ENCODE measurements at regions not wholly inside any gene's neighbourhood (a gene's known extent, or its start where the extent isn't known, plus 50 kb on each side); places are given as distances from the start of the nearest gene placed in this dataset.

DNA sequence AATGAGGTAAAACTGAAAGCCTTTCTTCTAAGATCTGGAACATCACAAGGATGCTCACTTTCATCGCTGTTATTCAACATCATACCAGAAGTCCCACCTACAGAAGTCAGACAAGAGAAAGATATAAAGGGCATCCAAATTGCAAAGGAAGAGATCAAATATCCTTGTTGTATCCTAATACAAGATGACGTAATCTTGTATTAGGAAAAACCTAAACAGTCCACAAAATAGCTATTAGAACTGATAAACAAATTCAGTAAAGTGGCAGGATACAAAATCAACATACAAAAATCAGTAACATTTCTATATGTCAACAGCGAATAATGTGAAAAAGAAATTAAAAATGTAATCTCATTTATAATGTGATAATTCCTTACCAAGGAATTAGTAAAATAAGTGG, 195.1 kb upstream of the CBLB start:
- TF ChIP-seq EZH2 (IDR thresholded peaks at IDR 0.05; ENCODE audit: borderline replicate concordance, low read length): no peak
- TF ChIP-seq, protein P1, sequence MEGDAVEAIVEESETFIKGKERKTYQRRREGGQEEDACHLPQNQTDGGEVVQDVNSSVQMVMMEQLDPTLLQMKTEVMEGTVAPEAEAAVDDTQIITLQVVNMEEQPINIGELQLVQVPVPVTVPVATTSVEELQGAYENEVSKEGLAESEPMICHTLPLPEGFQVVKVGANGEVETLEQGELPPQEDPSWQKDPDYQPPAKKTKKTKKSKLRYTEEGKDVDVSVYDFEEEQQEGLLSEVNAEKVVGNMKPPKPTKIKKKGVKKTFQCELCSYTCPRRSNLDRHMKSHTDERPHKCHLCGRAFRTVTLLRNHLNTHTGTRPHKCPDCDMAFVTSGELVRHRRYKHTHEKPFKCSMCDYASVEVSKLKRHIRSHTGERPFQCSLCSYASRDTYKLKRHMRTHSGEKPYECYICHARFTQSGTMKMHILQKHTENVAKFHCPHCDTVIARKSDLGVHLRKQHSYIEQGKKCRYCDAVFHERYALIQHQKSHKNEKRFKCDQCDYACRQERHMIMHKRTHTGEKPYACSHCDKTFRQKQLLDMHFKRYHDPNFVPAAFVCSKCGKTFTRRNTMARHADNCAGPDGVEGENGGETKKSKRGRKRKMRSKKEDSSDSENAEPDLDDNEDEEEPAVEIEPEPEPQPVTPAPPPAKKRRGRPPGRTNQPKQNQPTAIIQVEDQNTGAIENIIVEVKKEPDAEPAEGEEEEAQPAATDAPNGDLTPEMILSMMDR (IDR thresholded peaks at IDR 0.05; ENCODE audit: low read length): no peak
- H4K20me1 ChIP-seq (ENCODE audit: insufficient read depth, low read length): no peaks in the 10 kb centered on the region

DNA sequence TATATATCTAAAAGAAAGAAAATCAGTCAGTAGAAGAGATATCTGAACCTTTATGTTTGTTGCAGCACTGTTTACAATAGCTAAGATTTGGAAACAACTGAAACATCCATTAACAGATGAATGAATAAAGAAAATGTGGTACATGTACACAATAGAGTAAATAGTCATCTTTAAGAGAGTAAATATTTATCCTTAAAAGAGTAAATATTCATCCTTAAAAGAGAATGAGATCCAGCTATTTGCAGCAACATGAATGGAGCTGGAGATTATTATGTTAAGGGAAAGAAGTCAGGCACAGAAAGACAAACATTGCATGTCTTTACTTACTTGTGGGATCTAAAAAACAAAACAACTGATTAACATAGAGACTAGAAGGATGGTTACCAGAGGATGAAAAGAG, 197.0 kb upstream of the CBLB start:
- Histone ChIP-seq H3K4me3 (ENCODE audit: low read depth, low read length, poor library complexity, severe bottlenecking) (no peak overlapping the region), H3K4me1 (ENCODE audit: insufficient read depth, low read length, severe bottlenecking) (no peaks in the 10 kb centered on the region), H3K27ac (ENCODE audit: low read depth, low read length, poor library complexity, severe bottlenecking) (no peak overlapping the region), H3K4me2 (ENCODE audit: low read length) (no peak overlapping the region), H3K27me3 (ENCODE audit: insufficient read depth, low read length) (no peaks in the 10 kb centered on the region), H3K9ac (ENCODE audit: low read length) (no peak overlapping the region), H2AFZ (ENCODE audit: low read length) (no peak overlapping the region), H4K20me1 (ENCODE audit: insufficient read depth, low read length) (no peaks in the 10 kb centered on the region), H3K36me3 (ENCODE audit: insufficient read depth, low read length) (no peaks in the 10 kb centered on the region), H3K79me2 (ENCODE audit: insufficient read depth, low read length) (no peaks in the 10 kb centered on the region), H3F3A (ENCODE audit: insufficient read depth, low read length) (no peaks in the 10 kb centered on the region), H3K9me2 (ENCODE audit: low read depth, low read length) (no peaks in the 10 kb centered on the region), H3K9me3 (ENCODE audit: low read length) (0 out of 2 replicates have a peak, but pooled peaks cover 3% of the 10 kb centered on the region)
- TF ChIP-seq, protein P1 (IDR thresholded peaks at IDR 0.05; ENCODE audit: low read length): no peak
- no peak for TF ChIP-seq EZH2 (IDR thresholded peaks at IDR 0.05; ENCODE audit: borderline replicate concordance, low read length)

More for the DNA sequence above, 195.1 kb upstream of the CBLB start:
- no peaks in the 10 kb centered on the region for H3K9me2 ChIP-seq (ENCODE audit: low read depth, low read length)
- H3K4me3 ChIP-seq (ENCODE audit: low read depth, low read length, poor library complexity, severe bottlenecking): no peak overlapping the region
- H3K27me3 ChIP-seq (ENCODE audit: insufficient read depth, low read length): no peaks in the 10 kb centered on the region
- no peak overlapping the region for H3K4me2 ChIP-seq (ENCODE audit: low read length)
- no peak overlapping the region for H2AFZ ChIP-seq (ENCODE audit: low read length)
- no peaks in the 10 kb centered on the region for H3F3A ChIP-seq (ENCODE audit: insufficient read depth, low read length)
- H3K4me1 ChIP-seq (ENCODE audit: insufficient read depth, low read length, severe bottlenecking): no peaks in the 10 kb centered on the region
- no peaks in the 10 kb centered on the region for H3K36me3 ChIP-seq (ENCODE audit: insufficient read depth, low read length)
- H3K9ac ChIP-seq (ENCODE audit: low read length): no peak overlapping the region
- no peaks in the 10 kb centered on the region for H3K79me2 ChIP-seq (ENCODE audit: insufficient read depth, low read length)
- H3K9me3 ChIP-seq (ENCODE audit: low read length): 0 out of 2 replicates have a peak, but pooled peaks cover 3% of the 10 kb centered on the region
- H3K27ac ChIP-seq (ENCODE audit: low read depth, low read length, poor library complexity, severe bottlenecking): no peak overlapping the region

DNA sequence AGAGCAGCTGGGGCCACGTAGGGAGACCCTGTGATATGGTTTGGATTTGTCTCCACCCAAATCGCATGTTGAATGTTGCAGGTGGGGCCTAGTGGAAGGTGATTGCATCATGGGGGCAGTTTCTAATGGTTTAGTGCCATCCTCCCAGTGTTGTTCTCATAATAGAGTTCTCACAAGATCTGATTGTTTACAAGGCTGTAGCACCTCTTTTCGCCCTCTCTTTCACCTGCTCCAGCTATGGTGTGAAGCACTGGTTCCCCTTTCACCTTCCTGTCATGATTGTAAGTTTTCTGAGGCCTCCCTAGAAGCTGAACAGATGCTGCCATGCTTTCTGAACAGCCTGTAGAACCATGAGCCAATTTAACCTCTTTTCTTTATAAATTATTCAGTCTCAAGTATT, 198.9 kb upstream of the CBLB start:
- H3K27ac ChIP-seq (ENCODE audit: low read depth, low read length, poor library complexity, severe bottlenecking): no peak overlapping the region
- no peak overlapping the region for H3K9ac ChIP-seq (ENCODE audit: low read length)
- no peaks in the 10 kb centered on the region for H3K79me2 ChIP-seq (ENCODE audit: insufficient read depth, low read length)
- H3K9me2 ChIP-seq (ENCODE audit: low read depth, low read length): no peaks in the 10 kb centered on the region
- no peak overlapping the region for H2AFZ ChIP-seq (ENCODE audit: low read length)
- H4K20me1 ChIP-seq (ENCODE audit: insufficient read depth, low read length): no peaks in the 10 kb centered on the region
- H3K9me3 ChIP-seq (ENCODE audit: low read length): 0 out of 2 replicates have a peak, but pooled peaks cover 3% of the 10 kb centered on the region
- no peak overlapping the region for H3K4me3 ChIP-seq (ENCODE audit: low read depth, low read length, poor library complexity, severe bottlenecking)
- H3K4me1 ChIP-seq (ENCODE audit: insufficient read depth, low read length, severe bottlenecking): no peaks in the 10 kb centered on the region
- H3K36me3 ChIP-seq (ENCODE audit: insufficient read depth, low read length): no peaks in the 10 kb centered on the region
- H3K4me2 ChIP-seq (ENCODE audit: low read length): no peak overlapping the region
- H3K27me3 ChIP-seq (ENCODE audit: insufficient read depth, low read length): no peaks in the 10 kb centered on the region
- TF ChIP-seq EZH2 (IDR thresholded peaks at IDR 0.05; ENCODE audit: borderline replicate concordance, low read length): no peak
- TF ChIP-seq, protein P1 (IDR thresholded peaks at IDR 0.05; ENCODE audit: low read length): no peak
- no peaks in the 10 kb centered on the region for H3F3A ChIP-seq (ENCODE audit: insufficient read depth, low read length)

All from OCI-LY1 (cell line).